ENCODE measurements at regions not wholly inside any gene's neighbourhood (a gene's known extent, or its start where the extent isn't known, plus 50 kb on each side); places are given as distances from the start of the nearest gene placed in this dataset.

- Mint-ChIP-seq H3K9me3 (no peaks in the 10 kb centered on the region), H3K36me3 (no peaks in the 10 kb centered on the region), H3K27me3 (peaks cover 7% of the 10 kb centered on the region), H3K27ac (no peak overlapping the region), H3K4me1 (no peaks in the 10 kb centered on the region), H3K4me3 (no peak overlapping the region)
- CTCF ChIA-PET, result interaction anchor here (0.6 to 2.5 kb wide), 17 partner anchors 11 to 338 kb away, joined by 3 to 29 read pairs (median 4); no protein-coding TSS in a partner anchor
- DNase-seq, result peak; percentile 69
Observed at GRCh38 chr16:82229800-82230619, 60.0 kb upstream of the MPHOSPH6 start.

GRCh38 chr16:82226327-82226726 is 56.3 kb upstream of the MPHOSPH6 start:
- CTCF ChIA-PET, result interaction anchor here (1.4 kb wide), 1 partner anchor 285 kb away, joined by 4 read pairs; no protein-coding TSS in a partner anchor
- Mint-ChIP-seq H3K4me1 (no peaks in the 10 kb centered on the region), H3K36me3 (no peaks in the 10 kb centered on the region), H3K27me3 (peaks cover 3% of the 10 kb centered on the region), H3K27ac (no peak overlapping the region), H3K9me3 (no peaks in the 10 kb centered on the region), H3K4me3 (no peak overlapping the region)
- DNase-seq, result no peak

GRCh38 chr16:82224821-82225220 is 54.8 kb upstream of the MPHOSPH6 start:
- Mint-ChIP-seq H3K36me3 (no peaks in the 10 kb centered on the region), H3K4me1 (no peaks in the 10 kb centered on the region), H3K9me3 (no peaks in the 10 kb centered on the region), H3K4me3 (no peak overlapping the region), H3K27me3 (peaks cover under 1% of the 10 kb centered on the region), H3K27ac (no peak overlapping the region)
- no peak for DNase-seq
- CTCF ChIA-PET, result interaction anchor here (0.9 kb wide), 1 partner anchor 89 kb away, joined by 3 read pairs; no protein-coding TSS in a partner anchor

GRCh38 chr16:82220541-82220940 is 50.5 kb upstream of the MPHOSPH6 start:
- CTCF ChIA-PET, result no interaction called here
- Mint-ChIP-seq H3K27me3 (no peaks in the 10 kb centered on the region), H3K36me3 (no peaks in the 10 kb centered on the region), H3K9me3 (no peaks in the 10 kb centered on the region), H3K4me1 (no peaks in the 10 kb centered on the region), H3K4me3 (no peak overlapping the region), H3K27ac (no peak overlapping the region)
- no peak for DNase-seq
